GM12878 (cell line): ENCODE measurements at regions not wholly inside any gene's neighbourhood (a gene's known extent, or its start where the extent isn't known, plus 50 kb on each side); places are given as distances from the start of the nearest gene placed in this dataset.

Experiments
- ATAC-seq: fragments of 200-7000 bp; cut with Tn5 transposase; 3 replicates; pipeline ENCODE4 v1.9.1; 2020; ENCODE audit warnings: mild to moderate bottlenecking, moderate library complexity
- BruUV-seq: library from RNA; stranded (reverse); fragments of 400-500 nt; replicated peaks from 2 replicates; lab custom pipeline; 2021; lab: Mats Ljungman, UMichigan
- CTCF ChIA-PET: fragments of 300-600 bp; sonication (Branson Sonifier 250); formaldehyde crosslinking; extraction: SDS; loops from one replicate; lab custom pipeline; 2021; ENCODE audit warnings: inconsistent platforms; lab: Yijun Ruan, JAX
- POLR2A ChIA-PET: fragments of 350-600 bp; formaldehyde crosslinking; extraction: SDS; loops from one replicate; lab custom pipeline; 2021; ENCODE audit warnings: inconsistent platforms; lab: Charles Lee
- RAD21 ChIA-PET: fragments of 300-600 bp; sonication (Branson Sonifier 250); formaldehyde crosslinking; loops from one replicate; lab custom pipeline; 2023; ENCODE audit warnings: antibody characterized with exemption; ENCODE audit not compliant: unreplicated experiment; lab: Charles Lee
- SMC1A ChIA-PET: fragments of 300-600 bp; sonication (Branson Sonifier 250); formaldehyde crosslinking; loops from one replicate; lab custom pipeline; 2023; ENCODE audit not compliant: unreplicated experiment, uncharacterized antibody; lab: Charles Lee
- DNase-seq: peaks from one replicate; pipeline ENCODE4 v3.0.0-alpha.2; 2011; ENCODE audit warnings: low read depth, low spot score
- FAIRE-seq: peaks from 3 replicates; lab custom pipeline; 2011; peaks lifted over from hg19 to GRCh38; lab: Jason Lieb, UNC
- H2AFZ ChIP-seq: 2 replicates; pipeline ENCODE4 v1.6.0; 2011; ENCODE audit warnings: low read depth, low read length, control low read depth; ENCODE audit not compliant: control insufficient read depth
- H3K27ac ChIP-seq: 2 replicates; pipeline ENCODE4 v1.5.1; 2011; ENCODE audit warnings: control low read depth; ENCODE audit not compliant: control insufficient read depth, insufficient read depth
- H3K27me3 ChIP-seq, 2 experiments: replicated peaks in 1 of 2; 2 replicates each; pipeline versions ENCODE4 v1.6.0 to v1.6.1; 2011; ENCODE audit warnings: low read length in 1 of 2; ENCODE audit not compliant: control insufficient read depth in 2 of 2, insufficient read depth in 2 of 2
- H3K36me3 ChIP-seq, 2 experiments: 2 replicates each; pipeline ENCODE4 v1.5.1; 2011; ENCODE audit warnings: low read length in 1 of 2; ENCODE audit not compliant: control insufficient read depth in 2 of 2, insufficient read depth in 2 of 2
- H3K4me1 ChIP-seq: 2 replicates; pipeline ENCODE4 v1.6.1; 2011; ENCODE audit warnings: mild to moderate bottlenecking, low read length, moderate library complexity, mixed read lengths; ENCODE audit not compliant: control insufficient read depth, insufficient read depth
- H3K4me2 ChIP-seq: 2 replicates; pipeline ENCODE4 v1.6.0; 2011; ENCODE audit warnings: control low read depth; ENCODE audit not compliant: control insufficient read depth, insufficient read depth
- H3K4me3 ChIP-seq: fragments of 200-600 bp; sonication (generic); 2 replicates; pipeline ENCODE4 v1.5.1; 2016
- H3K79me2 ChIP-seq: 2 replicates; pipeline ENCODE4 v1.6.0; 2011; ENCODE audit warnings: low read length; ENCODE audit not compliant: control insufficient read depth, insufficient read depth
- H3K9ac ChIP-seq: 2 replicates; pipeline ENCODE4 v1.8.0; 2011; ENCODE audit warnings: low read length, control low read depth, mixed read lengths; ENCODE audit not compliant: control insufficient read depth, insufficient read depth
- H3K9me3 ChIP-seq: replicated peaks from 3 replicates; pipeline ENCODE4 v1.5.1; 2011; ENCODE audit warnings: mild to moderate bottlenecking, low read length; ENCODE audit not compliant: control insufficient read depth, insufficient read depth
- H4K20me1 ChIP-seq: 2 replicates; pipeline ENCODE4 v1.6.0; 2011; ENCODE audit not compliant: control insufficient read depth, insufficient read depth
- BRCA1 ChIP-seq: IDR thresholded peaks from 2 replicates; pipeline ENCODE4 v1.6.1; 2011; ENCODE audit warnings: low read depth, low read length, improper control_type of control experiment
- CEBPB ChIP-seq, 2 experiments: fragments of 150-350 bp in 1 of 2; IDR thresholded peaks; 2 replicates each; pipeline ENCODE4 v1.6.1; 2012 to 2014; ENCODE audit warnings: low read depth in 2 of 2, low read length in 2 of 2, borderline replicate concordance in 1 of 2, inconsistent platforms in 1 of 2
- CREM ChIP-seq: IDR thresholded peaks from 2 replicates; pipeline ENCODE4 v1.6.1; 2014; ENCODE audit warnings: antibody characterized with exemption, low read depth
- EED ChIP-seq: sonication (generic); IDR thresholded peaks from 2 replicates; pipeline ENCODE4 v1.6.1; 2016; ENCODE audit warnings: antibody characterized with exemption, low read depth
- FOXM1 ChIP-seq: IDR thresholded peaks from 2 replicates; pipeline ENCODE4 v1.6.1; 2012; ENCODE audit warnings: low read depth, mild to moderate bottlenecking, inconsistent platforms, low read length, moderate library complexity
- HDAC6 ChIP-seq: fragments of 200-600 bp; sonication (generic); IDR thresholded peaks from one replicate; pipeline ENCODE4 v1.8.0; 2017; ENCODE audit warnings: antibody characterized with exemption; ENCODE audit not compliant: unreplicated experiment
- IRF5 ChIP-seq: fragments of 450-650 bp; IDR thresholded peaks from 2 replicates; pipeline ENCODE4 v1.6.1; 2017; ENCODE audit warnings: borderline replicate concordance
- SRF ChIP-seq, 2 experiments: IDR thresholded peaks; 2 replicates each; pipeline ENCODE4 v1.6.1; 2011; ENCODE audit warnings: low read depth in 2 of 2, low read length in 2 of 2, mild to moderate bottlenecking in 1 of 2, moderate library complexity in 1 of 2
- TBL1XR1 ChIP-seq: IDR thresholded peaks from 2 replicates; pipeline ENCODE4 v1.6.1; 2012; ENCODE audit warnings: low read depth, low read length, improper control_type of control experiment
- TCF3 ChIP-seq: IDR thresholded peaks from 2 replicates; pipeline ENCODE4 v1.6.1; 2012; ENCODE audit warnings: low read depth, mild to moderate bottlenecking, low read length, borderline replicate concordance; ENCODE audit not compliant: insufficient read depth
- ZBTB11 ChIP-seq: fragments of 450-650 bp; formaldehyde crosslinking; IDR thresholded peaks from 2 replicates; pipeline ENCODE4 v1.5.0; 2022; ENCODE audit warnings: mild to moderate bottlenecking, missing genetic modification characterization
- ZBTB40 ChIP-seq: fragments of 450-650 bp; IDR thresholded peaks from 2 replicates; pipeline ENCODE4 v1.6.1; 2016; ENCODE audit warnings: mild to moderate bottlenecking, moderate library complexity, borderline replicate concordance
- ZNF207 ChIP-seq: fragments of 450-650 bp; IDR thresholded peaks from 2 replicates; pipeline ENCODE4 v1.6.1; 2014; ENCODE audit warnings: antibody characterized with exemption, mild to moderate bottlenecking, borderline replicate concordance
- WGBS: methylation state at CpG from one replicate; pipeline ENCODE4 v1.1.6; 2016; ENCODE audit warnings: low lambda C conversion rate; ENCODE audit not compliant: insufficient replicate concordance, insufficient coverage; ENCODE audit errors: missing lambda C conversion rate; 5-methylcytosine and 5-hydroxymethylcytosine counted together
- in situ Hi-C: fragments of 300-500 bp; cut with MboI; formaldehyde crosslinking; loops from 9 replicates; pipeline ENCODE4 v1.14.3; 2018; ENCODE audit warnings: mixed read lengths
- intact Hi-C: fragments of 100-400 bp; cut with micrococcal nuclease; formaldehyde crosslinking; loops from one replicate; pipeline ENCODE4 v1.14.2; 2022; ENCODE audit not compliant: unreplicated experiment
- TF ChIP-seq, protein P1 (sequence below): fragments of 450-650 bp; conservative IDR thresholded peaks from 2 replicates; pipeline ENCODE4 v1.6.1; 2017; ENCODE audit warnings: mild to moderate bottlenecking, moderate library complexity

GRCh38 chr9:75574569-75574968, 315.9 kb upstream of the PCSK5 start:
- no peaks in the 10 kb centered on the region for H3K36me3 ChIP-seq
- H3K9ac ChIP-seq, result no peak overlapping the region
- H3K9me3 ChIP-seq, result no peaks in the 10 kb centered on the region
- no peaks in the 10 kb centered on the region for H4K20me1 ChIP-seq
- ChIA-PET SMC1A (no interaction called here), RAD21 (no interaction called here), POLR2A (no interaction called here), CTCF (no interaction called here)
- DNase-seq (no peak), ATAC-seq (no peak), FAIRE-seq (no peak)
- intact Hi-C loops, result no loop called here
- H3K79me2 ChIP-seq, result no peaks in the 10 kb centered on the region
- H3K27ac ChIP-seq, result no peak overlapping the region
- 46% methylated on average over 1 of the region's 1 CpG for WGBS
- no peak overlapping the region for H2AFZ ChIP-seq
- no peak overlapping the region for H3K4me3 ChIP-seq
- BruUV-seq, result no TSS peak
- H3K4me1 ChIP-seq, result no peaks in the 10 kb centered on the region
- H3K27me3 ChIP-seq, result no peaks in the 10 kb centered on the region
- no peak overlapping the region for H3K4me2 ChIP-seq
- in situ Hi-C loops, result no loop called here
- TF ChIP-seq TCF3 (no peak), BRCA1 (no peak), SRF (IDR thresholded peaks at IDR 0.05; ENCODE audit: low read depth in 2 of 2, low read length in 2 of 2) (no peak), FOXM1 (no peak), ZBTB40 (no peak), ZNF207 (no peak), CREM (no peak), EED (no peak), HDAC6 (no peak), ZBTB11 (CRISPR knock-in tag) (no peak), TBL1XR1 (no peak), IRF5 (no peak), CEBPB (IDR thresholded peaks at IDR 0.05; ENCODE audit: borderline replicate concordance in 1 of 2, low read depth in 2 of 2, low read length in 2 of 2) (no peak)
- TF ChIP-seq, protein P1, sequence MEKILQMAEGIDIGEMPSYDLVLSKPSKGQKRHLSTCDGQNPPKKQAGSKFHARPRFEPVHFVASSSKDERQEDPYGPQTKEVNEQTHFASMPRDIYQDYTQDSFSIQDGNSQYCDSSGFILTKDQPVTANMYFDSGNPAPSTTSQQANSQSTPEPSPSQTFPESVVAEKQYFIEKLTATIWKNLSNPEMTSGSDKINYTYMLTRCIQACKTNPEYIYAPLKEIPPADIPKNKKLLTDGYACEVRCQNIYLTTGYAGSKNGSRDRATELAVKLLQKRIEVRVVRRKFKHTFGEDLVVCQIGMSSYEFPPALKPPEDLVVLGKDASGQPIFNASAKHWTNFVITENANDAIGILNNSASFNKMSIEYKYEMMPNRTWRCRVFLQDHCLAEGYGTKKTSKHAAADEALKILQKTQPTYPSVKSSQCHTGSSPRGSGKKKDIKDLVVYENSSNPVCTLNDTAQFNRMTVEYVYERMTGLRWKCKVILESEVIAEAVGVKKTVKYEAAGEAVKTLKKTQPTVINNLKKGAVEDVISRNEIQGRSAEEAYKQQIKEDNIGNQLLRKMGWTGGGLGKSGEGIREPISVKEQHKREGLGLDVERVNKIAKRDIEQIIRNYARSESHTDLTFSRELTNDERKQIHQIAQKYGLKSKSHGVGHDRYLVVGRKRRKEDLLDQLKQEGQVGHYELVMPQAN, result no peak
